HUES48 (cell line): ENCODE measurements at regions not wholly inside any gene's neighbourhood (a gene's known extent, or its start where the extent isn't known, plus 50 kb on each side); places are given as distances from the start of the nearest gene placed in this dataset.

Experiments
- H3K27ac ChIP-seq: one replicate; pipeline ENCODE4 v1.7.0; 2013; ENCODE audit warnings: low read depth, low read length, inconsistent platforms
- H3K27me3 ChIP-seq: 2 replicates; pipeline ENCODE4 v1.6.1; 2013; ENCODE audit warnings: mild to moderate bottlenecking, low read length; ENCODE audit not compliant: control insufficient read depth, insufficient read depth
- H3K36me3 ChIP-seq: 2 replicates; pipeline ENCODE4 v1.6.1; 2013; ENCODE audit warnings: low read length; ENCODE audit not compliant: control insufficient read depth, insufficient read depth
- H3K4me1 ChIP-seq: 2 replicates; pipeline ENCODE4 v1.6.1; 2013; ENCODE audit warnings: mild to moderate bottlenecking, low read length; ENCODE audit not compliant: control insufficient read depth, insufficient read depth
- H3K4me3 ChIP-seq: 2 replicates; pipeline ENCODE4 v1.5.1; 2013; ENCODE audit warnings: mild to moderate bottlenecking, low read depth, low read length
- H3K9ac ChIP-seq: 2 replicates; pipeline ENCODE4 v1.6.1; 2013; ENCODE audit warnings: mild to moderate bottlenecking, low read depth, low read length, moderate library complexity
- H3K9me3 ChIP-seq: 2 replicates; pipeline ENCODE4 v1.6.1; 2013; ENCODE audit warnings: low read length; ENCODE audit not compliant: control insufficient read depth, insufficient read depth

- H3K4me3 ChIP-seq = no peak overlapping the region
- H3K36me3 ChIP-seq = no peaks in the 10 kb centered on the region
- no peak overlapping the region for H3K9ac ChIP-seq
- no peaks in the 10 kb centered on the region for H3K27me3 ChIP-seq
- H3K4me1 ChIP-seq = peaks cover 33% of the 10 kb centered on the region
- H3K27ac ChIP-seq = no peak overlapping the region
- H3K9me3 ChIP-seq = no peaks in the 10 kb centered on the region
These were observed 215.4 kb upstream of the PRICKLE1 start for GRCh38 chr12:42804928-42805327.

- Histone ChIP-seq H3K4me3 (no peak overlapping the region), H3K27ac (no peak overlapping the region), H3K36me3 (no peaks in the 10 kb centered on the region), H3K27me3 (no peaks in the 10 kb centered on the region), H3K9ac (no peak overlapping the region), H3K9me3 (no peaks in the 10 kb centered on the region), H3K4me1 (peaks cover 27% of the 10 kb centered on the region)
These were observed 213.2 kb upstream of the PRICKLE1 start for GRCh38 chr12:42802785-42803189.

- H3K9me3 ChIP-seq = no peaks in the 10 kb centered on the region
- no peak overlapping the region for H3K9ac ChIP-seq
- H3K36me3 ChIP-seq = no peaks in the 10 kb centered on the region
- no peak overlapping the region for H3K4me3 ChIP-seq
- no peak overlapping the region for H3K27ac ChIP-seq
- peaks cover 26% of the 10 kb centered on the region for H3K4me1 ChIP-seq
- no peaks in the 10 kb centered on the region for H3K27me3 ChIP-seq
These were observed 211.7 kb upstream of the PRICKLE1 start for GRCh38 chr12:42801271-42801670.

DNA sequence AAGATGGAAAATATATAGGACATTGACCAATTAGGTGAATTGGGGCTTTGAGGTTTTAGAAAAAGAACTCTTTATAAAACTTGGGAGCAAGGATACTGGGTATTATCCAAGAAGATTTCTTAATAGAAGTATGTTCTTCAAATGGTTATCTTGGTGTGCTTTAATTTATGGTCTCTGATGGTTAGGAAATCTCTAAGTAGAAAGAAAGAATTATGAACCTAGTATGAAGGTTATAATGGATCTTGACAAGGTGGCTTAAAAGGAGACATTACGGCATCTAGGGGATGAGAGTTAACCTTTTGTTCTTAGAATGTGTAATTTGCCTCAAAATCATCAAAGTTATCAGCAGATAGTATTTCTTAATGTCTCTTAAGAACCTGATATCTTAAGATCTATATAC is 210.4 kb upstream of the PRICKLE1 start:
- Histone ChIP-seq H3K4me3 (no peak overlapping the region), H3K27me3 (no peaks in the 10 kb centered on the region), H3K36me3 (no peaks in the 10 kb centered on the region)

GRCh38 chr12:42798811-42799438 is 209.4 kb upstream of the PRICKLE1 start:
- Histone ChIP-seq H3K4me1 (peaks cover 18% of the 10 kb centered on the region), H3K27me3 (no peaks in the 10 kb centered on the region), H3K9me3 (no peaks in the 10 kb centered on the region), H3K4me3 (no peak overlapping the region), H3K27ac (no peak overlapping the region), H3K36me3 (no peaks in the 10 kb centered on the region), H3K9ac (no peak overlapping the region)

More for the DNA sequence above, 210.4 kb upstream of the PRICKLE1 start:
- Histone ChIP-seq H3K27ac (no peak overlapping the region), H3K4me1 (peaks cover 22% of the 10 kb centered on the region), H3K9ac (no peak overlapping the region), H3K9me3 (no peaks in the 10 kb centered on the region)

DNA sequence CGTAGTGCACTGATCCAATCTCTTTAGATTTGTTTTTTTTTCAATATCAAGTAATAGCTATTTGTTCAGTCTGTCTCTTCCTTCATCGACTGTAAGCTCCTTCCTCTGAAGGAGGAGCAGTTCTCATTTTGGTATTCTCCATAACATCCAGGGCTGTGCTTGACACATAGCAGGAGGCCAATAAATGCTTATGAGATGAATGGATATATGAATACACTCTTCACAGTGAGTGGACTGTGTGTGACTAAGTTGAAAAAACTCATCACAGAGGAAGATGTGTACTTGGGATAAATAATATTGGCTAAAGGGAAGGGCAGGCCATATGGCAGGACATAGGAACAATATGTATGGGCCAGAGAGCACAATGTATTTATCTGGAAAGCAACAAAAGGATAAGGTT is 205.3 kb upstream of the PRICKLE1 start:
- Histone ChIP-seq H3K9me3 (no peaks in the 10 kb centered on the region), H3K9ac (no peak overlapping the region), H3K4me1 (no peaks in the 10 kb centered on the region), H3K36me3 (no peaks in the 10 kb centered on the region), H3K4me3 (no peak overlapping the region), H3K27me3 (no peaks in the 10 kb centered on the region), H3K27ac (no peak overlapping the region)

DNA sequence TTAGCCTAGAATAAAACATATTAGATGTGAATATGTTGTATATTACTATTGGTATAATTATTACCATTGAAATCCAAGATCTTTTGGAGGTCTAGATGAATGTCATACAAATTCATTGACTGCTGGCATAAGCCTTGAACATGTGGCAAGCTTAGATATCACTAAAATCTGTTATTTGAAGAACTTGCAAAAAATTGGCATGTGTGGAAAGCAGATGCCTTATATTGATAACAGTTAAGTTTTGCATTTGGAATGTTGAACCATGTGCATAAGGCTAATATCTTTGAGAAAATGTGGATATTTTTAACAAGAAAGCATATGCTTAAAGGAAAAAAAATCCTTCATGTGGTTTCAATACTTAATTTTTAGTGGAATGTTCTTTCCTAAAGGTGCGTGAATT is 203.6 kb upstream of the PRICKLE1 start:
- Histone ChIP-seq H3K27me3 (no peaks in the 10 kb centered on the region), H3K36me3 (no peaks in the 10 kb centered on the region), H3K9me3 (no peaks in the 10 kb centered on the region), H3K4me3 (no peak overlapping the region), H3K4me1 (no peaks in the 10 kb centered on the region), H3K9ac (no peak overlapping the region), H3K27ac (no peak overlapping the region)

DNA sequence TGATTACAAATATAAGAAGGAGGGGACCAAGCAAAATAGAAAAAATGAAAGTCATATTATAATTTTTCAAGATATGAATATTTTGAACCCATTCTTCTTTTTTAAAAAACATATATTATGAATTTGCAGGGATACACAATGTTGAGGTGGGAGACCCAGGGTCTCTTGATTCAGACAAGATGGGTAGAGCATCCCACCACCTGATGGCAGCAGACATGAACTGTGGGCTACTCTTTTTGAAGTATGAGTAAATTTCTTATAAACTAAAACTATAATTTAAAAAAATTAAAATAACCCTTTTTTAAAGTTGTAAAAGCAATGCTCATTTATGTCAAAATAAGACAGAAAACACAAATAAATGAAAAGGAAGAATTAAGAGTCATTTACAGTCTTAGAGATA is 202.7 kb upstream of the PRICKLE1 start:
- no peaks in the 10 kb centered on the region for H3K9me3 ChIP-seq
- H3K4me1 ChIP-seq = no peaks in the 10 kb centered on the region
- H3K27ac ChIP-seq = no peak overlapping the region
- no peak overlapping the region for H3K9ac ChIP-seq
- no peaks in the 10 kb centered on the region for H3K27me3 ChIP-seq
- no peak overlapping the region for H3K4me3 ChIP-seq
- no peaks in the 10 kb centered on the region for H3K36me3 ChIP-seq

DNA sequence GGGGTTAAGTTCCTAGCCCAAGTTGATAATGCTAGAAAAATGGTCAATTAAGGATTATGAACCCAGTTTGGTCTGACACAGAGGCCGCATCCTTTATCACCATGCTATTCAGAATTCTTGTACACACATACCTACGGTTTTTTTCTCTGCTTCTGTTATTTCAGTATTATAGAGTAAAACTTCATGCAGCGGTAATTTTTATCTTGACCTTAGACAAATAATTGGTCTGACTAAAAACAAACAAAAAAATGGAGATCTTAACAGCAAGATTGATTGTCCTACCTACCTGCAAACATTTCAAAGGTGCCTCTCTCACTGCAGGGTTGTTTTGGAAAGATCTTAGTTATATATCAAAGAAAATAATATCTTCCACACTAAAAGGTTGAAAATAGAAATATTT is 201.9 kb upstream of the PRICKLE1 start:
- H3K4me3 ChIP-seq = no peak overlapping the region
- H3K36me3 ChIP-seq = no peaks in the 10 kb centered on the region
- H3K27me3 ChIP-seq = no peaks in the 10 kb centered on the region
- H3K9me3 ChIP-seq = no peaks in the 10 kb centered on the region
- H3K27ac ChIP-seq = no peak overlapping the region
- H3K4me1 ChIP-seq = no peaks in the 10 kb centered on the region
- no peak overlapping the region for H3K9ac ChIP-seq

GRCh38 chr12:42790761-42791151 is 201.2 kb upstream of the PRICKLE1 start:
- Histone ChIP-seq H3K4me3 (no peak overlapping the region), H3K9me3 (no peaks in the 10 kb centered on the region), H3K36me3 (no peaks in the 10 kb centered on the region), H3K4me1 (no peaks in the 10 kb centered on the region), H3K27me3 (no peaks in the 10 kb centered on the region), H3K27ac (peak overlapping the region; percentile 9), H3K9ac (no peak overlapping the region)

DNA sequence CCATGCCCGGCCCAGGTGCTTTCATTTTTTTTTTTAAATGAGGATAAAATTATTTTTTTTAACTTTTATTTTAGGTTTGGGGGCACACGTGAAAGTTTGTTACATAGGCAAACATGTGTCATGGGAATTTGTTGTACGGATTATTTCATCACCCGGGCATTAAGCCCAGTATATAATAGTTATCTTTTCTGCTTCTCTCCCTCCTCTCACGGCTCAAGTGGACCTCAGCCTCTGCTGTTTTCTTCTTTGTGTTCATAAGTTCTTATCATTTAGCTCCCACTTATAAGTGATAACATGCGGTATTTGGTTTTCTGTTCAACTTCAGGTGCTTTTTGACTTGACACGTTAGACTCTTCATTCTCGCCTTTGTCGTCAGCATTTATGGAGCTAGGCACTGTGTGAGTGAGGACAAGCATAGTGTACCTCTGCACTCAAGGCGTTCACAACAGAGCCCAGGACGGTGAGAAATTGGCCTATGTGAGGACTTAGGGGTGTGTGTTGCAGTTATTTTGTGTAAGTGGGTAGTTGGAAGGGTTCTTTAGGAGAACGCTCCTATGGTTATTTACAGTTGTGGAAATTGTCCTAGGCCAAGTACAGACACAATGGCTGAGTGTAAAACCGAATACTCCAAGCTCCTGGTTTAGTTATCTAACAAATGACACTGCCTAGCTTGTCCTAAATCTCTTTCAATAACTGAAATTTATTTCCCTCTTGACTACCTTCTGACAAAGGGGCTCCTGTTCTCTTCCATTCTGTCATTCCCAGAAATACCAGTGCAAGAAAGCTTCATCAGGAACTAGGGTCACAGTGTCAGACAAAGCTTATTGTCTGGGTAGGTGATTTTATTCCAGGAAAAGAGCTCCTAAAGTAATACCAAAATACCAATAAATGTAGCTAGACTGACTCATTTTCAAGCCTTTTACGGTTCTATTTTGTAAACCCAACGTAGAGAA is 200.5 kb upstream of the PRICKLE1 start:
- Histone ChIP-seq H3K36me3 (no peaks in the 10 kb centered on the region), H3K27me3 (no peaks in the 10 kb centered on the region), H3K9ac (no peak overlapping the region), H3K4me1 (no peaks in the 10 kb centered on the region), H3K27ac (peak overlapping the region; percentile 9), H3K4me3 (no peak overlapping the region), H3K9me3 (no peaks in the 10 kb centered on the region)
